ENCODE measurements at regions not wholly inside any gene's neighbourhood (a gene's known extent, or its start where the extent isn't known, plus 50 kb on each side); places are given as distances from the start of the nearest gene placed in this dataset.
A peak's percentile ranks its signal among the peaks of the same experiment; 100 is the strongest.

DNA sequence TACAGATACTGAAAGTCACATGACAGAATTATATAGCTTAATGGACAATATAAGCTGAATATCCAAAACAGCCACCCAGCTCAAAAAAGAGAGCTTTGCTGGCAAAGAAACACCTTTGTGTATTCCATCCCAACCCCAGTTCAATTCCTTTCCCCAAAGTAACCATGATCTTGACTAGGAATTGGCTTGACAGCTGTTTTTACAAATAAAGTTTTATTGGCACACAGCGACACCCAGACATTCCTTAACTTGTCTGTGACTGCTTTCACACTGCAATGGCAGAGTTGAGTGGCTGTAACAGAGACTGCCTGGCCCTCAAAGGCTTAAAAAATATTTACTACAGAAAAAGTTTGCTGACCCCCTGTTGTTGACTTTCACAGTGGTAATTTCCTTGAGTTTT is 264.0 kb upstream of the TSHZ2 start:
- no peaks in the 10 kb centered on the region for H3K9me3 ChIP-seq (ENCODE audit: low read depth)
- in situ Hi-C loops (cut with MboI), result no loop called here
- H3K9ac ChIP-seq, result no peak overlapping the region
- no peaks in the 10 kb centered on the region for H3K9me2 ChIP-seq (ENCODE audit: insufficient read depth)
- no peaks in the 10 kb centered on the region for H3K4me1 ChIP-seq (ENCODE audit: insufficient read depth)
- H3K4me2 ChIP-seq (ENCODE audit: unreplicated experiment), result no peak overlapping the region
- H3K36me3 ChIP-seq (ENCODE audit: low read depth), result no peaks in the 10 kb centered on the region
- H2AFZ ChIP-seq, result no peak overlapping the region
- no peaks in the 10 kb centered on the region for H3F3A ChIP-seq (ENCODE audit: insufficient read depth)
- no peak overlapping the region for H3K27ac ChIP-seq
- H4K20me1 ChIP-seq (ENCODE audit: insufficient read depth), result no peaks in the 10 kb centered on the region
- WGBS, 2 experiments (ENCODE audit: low coverage in 1 of 2, low lambda C conversion rate in 2 of 2, missing lambda C conversion rate in 2 of 2), result 59 to 81% methylated on average over 1 of the region's 1 CpG
- DNase-seq, result no peak
- TF ChIP-seq EZH2 (IDR thresholded peaks at IDR 0.05; ENCODE audit: insufficient read depth, poor library complexity, severe bottlenecking) (no peak), EZH2phosphoT487 (IDR thresholded peaks at IDR 0.05; ENCODE audit: insufficient read depth, low read depth) (no peak)
- H3K4me3 ChIP-seq, result no peak overlapping the region
- H3K79me2 ChIP-seq (ENCODE audit: insufficient read depth), result no peaks in the 10 kb centered on the region
- H3K27me3 ChIP-seq (replicated peaks; ENCODE audit: insufficient read depth), result peaks cover 5% of the 10 kb centered on the region; the same call in 1 of the 2 replicates

GRCh38 chr20:52704553-52704952 is 267.6 kb upstream of the TSHZ2 start:
- H3K9me3 ChIP-seq (ENCODE audit: low read depth), result no peaks in the 10 kb centered on the region
- H3K27ac ChIP-seq, result no peak overlapping the region
- no peak overlapping the region for H3K4me2 ChIP-seq (ENCODE audit: unreplicated experiment)
- in situ Hi-C loops (cut with MboI), result no loop called here
- H3K9ac ChIP-seq, result no peak overlapping the region
- TF ChIP-seq EZH2phosphoT487 (IDR thresholded peaks at IDR 0.05; ENCODE audit: insufficient read depth, low read depth), result no peak
- TF ChIP-seq EZH2 (IDR thresholded peaks at IDR 0.05; ENCODE audit: insufficient read depth, poor library complexity, severe bottlenecking), result no peak
- no peaks in the 10 kb centered on the region for H3K79me2 ChIP-seq (ENCODE audit: insufficient read depth)
- no peaks in the 10 kb centered on the region for H3K9me2 ChIP-seq (ENCODE audit: insufficient read depth)
- WGBS, 2 experiments (ENCODE audit: low coverage in 1 of 2, low lambda C conversion rate in 2 of 2, missing lambda C conversion rate in 2 of 2), result 29 to 32% methylated on average over 1 of the region's 1 CpG
- H3K27me3 ChIP-seq (replicated peaks; ENCODE audit: insufficient read depth), result peaks cover 5% of the 10 kb centered on the region; the same call in 1 of the 2 replicates
- H3K4me1 ChIP-seq (ENCODE audit: insufficient read depth), result no peaks in the 10 kb centered on the region
- H2AFZ ChIP-seq, result no peak overlapping the region
- no peaks in the 10 kb centered on the region for H3F3A ChIP-seq (ENCODE audit: insufficient read depth)
- DNase-seq, result no peak
- no peaks in the 10 kb centered on the region for H3K36me3 ChIP-seq (ENCODE audit: low read depth)
- no peak overlapping the region for H3K4me3 ChIP-seq
- H4K20me1 ChIP-seq (ENCODE audit: insufficient read depth), result no peaks in the 10 kb centered on the region

GRCh38 chr20:52688345-52688744 is 283.8 kb upstream of the TSHZ2 start:
- Histone ChIP-seq H3K4me2 (ENCODE audit: unreplicated experiment) (no peak overlapping the region), H3K9me3 (ENCODE audit: low read depth) (no peaks in the 10 kb centered on the region), H3K27me3 (replicated peaks; ENCODE audit: insufficient read depth) (peaks cover 25% of the 10 kb centered on the region), H3K79me2 (ENCODE audit: insufficient read depth) (no peaks in the 10 kb centered on the region), H3K4me1 (ENCODE audit: insufficient read depth) (no peaks in the 10 kb centered on the region), H3K9ac (no peak overlapping the region), H3K9me2 (ENCODE audit: insufficient read depth) (no peaks in the 10 kb centered on the region), H3F3A (ENCODE audit: insufficient read depth) (no peaks in the 10 kb centered on the region), H4K20me1 (ENCODE audit: insufficient read depth) (no peaks in the 10 kb centered on the region), H3K27ac (no peak overlapping the region), H2AFZ (no peak overlapping the region), H3K36me3 (ENCODE audit: low read depth) (no peaks in the 10 kb centered on the region), H3K4me3 (no peak overlapping the region)
- no peak for TF ChIP-seq EZH2 (IDR thresholded peaks at IDR 0.05; ENCODE audit: insufficient read depth, poor library complexity, severe bottlenecking)
- TF ChIP-seq EZH2phosphoT487 (IDR thresholded peaks at IDR 0.05; ENCODE audit: insufficient read depth, low read depth), result no peak
- in situ Hi-C loops (cut with MboI), result no loop called here
- DNase-seq, result no peak
- WGBS, 2 experiments (ENCODE audit: low coverage in 1 of 2, low lambda C conversion rate in 2 of 2, missing lambda C conversion rate in 2 of 2), result 45 to 54% methylated on average over 2 of the region's 2 CpGs

DNA sequence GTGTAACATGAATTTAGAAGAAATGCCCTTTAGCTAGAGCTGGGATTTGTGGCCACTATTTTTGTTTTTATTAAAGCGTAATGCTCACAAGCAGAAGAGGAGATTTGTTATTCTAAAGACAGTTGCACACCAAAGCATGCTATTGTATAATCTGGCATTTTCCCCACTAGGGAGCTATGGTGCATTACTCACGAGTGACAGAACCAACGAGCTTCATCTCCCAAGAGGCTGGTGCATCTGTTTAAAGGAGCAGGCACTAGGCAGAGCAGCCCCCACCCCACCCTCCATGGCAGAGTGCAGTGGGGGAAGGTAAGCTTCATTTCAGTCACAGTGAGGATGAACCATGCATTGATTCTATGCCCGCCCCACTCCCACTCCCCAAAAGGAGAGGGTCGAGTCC is 287.3 kb upstream of the TSHZ2 start:
- Histone ChIP-seq H4K20me1 (ENCODE audit: insufficient read depth) (no peaks in the 10 kb centered on the region), H3K4me3 (no peak overlapping the region), H3K36me3 (ENCODE audit: low read depth) (no peaks in the 10 kb centered on the region), H3K9me2 (ENCODE audit: insufficient read depth) (no peaks in the 10 kb centered on the region), H3K27me3 (replicated peaks; ENCODE audit: insufficient read depth) (peaks cover 23% of the 10 kb centered on the region), H3K9ac (no peak overlapping the region), H2AFZ (no peak overlapping the region), H3K9me3 (ENCODE audit: low read depth) (no peaks in the 10 kb centered on the region), H3K27ac (no peak overlapping the region), H3K4me1 (ENCODE audit: insufficient read depth) (no peaks in the 10 kb centered on the region), H3F3A (ENCODE audit: insufficient read depth) (no peaks in the 10 kb centered on the region), H3K79me2 (ENCODE audit: insufficient read depth) (no peaks in the 10 kb centered on the region), H3K4me2 (ENCODE audit: unreplicated experiment) (no peak overlapping the region)
- TF ChIP-seq EZH2 (IDR thresholded peaks at IDR 0.05; ENCODE audit: insufficient read depth, poor library complexity, severe bottlenecking) (no peak), EZH2phosphoT487 (IDR thresholded peaks at IDR 0.05; ENCODE audit: insufficient read depth, low read depth) (no peak)
- WGBS, 2 experiments (ENCODE audit: low coverage in 1 of 2, low lambda C conversion rate in 2 of 2, missing lambda C conversion rate in 2 of 2), result 31 to 34% methylated on average over 5 of the region's 5 CpGs
- in situ Hi-C loops (cut with MboI), result no loop called here
- peak; percentile 47 for DNase-seq

GRCh38 chr20:52684176-52684575 is 288.0 kb upstream of the TSHZ2 start:
- no peaks in the 10 kb centered on the region for H3K36me3 ChIP-seq (ENCODE audit: low read depth)
- no peak for DNase-seq
- H3K9me2 ChIP-seq (ENCODE audit: insufficient read depth), result no peaks in the 10 kb centered on the region
- no peak for TF ChIP-seq EZH2 (IDR thresholded peaks at IDR 0.05; ENCODE audit: insufficient read depth, poor library complexity, severe bottlenecking)
- no peak for TF ChIP-seq EZH2phosphoT487 (IDR thresholded peaks at IDR 0.05; ENCODE audit: insufficient read depth, low read depth)
- WGBS, 2 experiments (ENCODE audit: low coverage in 1 of 2, low lambda C conversion rate in 2 of 2, missing lambda C conversion rate in 2 of 2), result 69 to 70% methylated on average over 14 of the region's 14 CpGs
- no peaks in the 10 kb centered on the region for H3F3A ChIP-seq (ENCODE audit: insufficient read depth)
- H3K4me1 ChIP-seq (ENCODE audit: insufficient read depth), result no peaks in the 10 kb centered on the region
- H3K27me3 ChIP-seq (replicated peaks; ENCODE audit: insufficient read depth), result peaks cover 25% of the 10 kb centered on the region
- H3K79me2 ChIP-seq (ENCODE audit: insufficient read depth), result no peaks in the 10 kb centered on the region
- in situ Hi-C loops (cut with MboI), result no loop called here
- H3K9me3 ChIP-seq (ENCODE audit: low read depth), result no peaks in the 10 kb centered on the region
- H3K4me2 ChIP-seq (ENCODE audit: unreplicated experiment), result no peak overlapping the region
- H3K9ac ChIP-seq, result no peak overlapping the region
- H3K4me3 ChIP-seq, result no peak overlapping the region
- H4K20me1 ChIP-seq (ENCODE audit: insufficient read depth), result no peaks in the 10 kb centered on the region
- H2AFZ ChIP-seq, result no peak overlapping the region
- no peak overlapping the region for H3K27ac ChIP-seq
